Heart left ventricle (tissue), 13 donors: ENCODE measurements at regions not wholly inside any gene's neighbourhood (a gene's known extent, or its start where the extent isn't known, plus 50 kb on each side); places are given as distances from the start of the nearest gene placed in this dataset.

Experiments
- CTCF ChIP-seq, 12 donors: fragments of 200-600 bp; sonication (generic) in 4 of 12; IDR thresholded peaks; one replicate each; pipeline versions ENCODE4 v1.5.0 to v1.8.0; 2018 to 2022; ENCODE audit warnings: antibody characterized with exemption in 12 of 12, mild to moderate bottlenecking in 5 of 12
- POLR2A ChIP-seq, 2 donors: fragments of 450-650 bp; IDR thresholded peaks; one replicate each; pipeline ENCODE4 v1.6.1; 2017; ENCODE audit warnings: antibody characterized with exemption in 2 of 2, mild to moderate bottlenecking in 2 of 2, moderate library complexity in 2 of 2
- donor health status: ischemic (EF 13 %, LVEDD 7.1; RV severe dilation, severe dysfunction).
- donor health status: DM: no; HTN: yes; CAD: no.
- donor health status: DM: no; HTN: no; CAD: no.
- donor health status: ischemic (EF 25% LVEDD 6.9; RV normal size, moderate dysfunction).
- donor health status: ischemic (EF 25% LVEDD 5.7; RV mildly dilated, moderate dysfunction).
- donor health status: ischemic (EF 35%, LVEDD 5.7; RV mildly dilated, moderate dysfunction).
- donor health status: nonischemic (EF 11% LVEDD 7.7; RV severe dilation, severe dysfunction).
- donor health status: DM: yes; HTN: yes; CAD: no.
- donor health status: PGD.
- donor health status: ischemic (EF 29% LVEDD 5.4; RV normal size, mild dysfunction).
- donor health status: nonischemic (EF 23%, LVEDD 6.1; RV moderate dilation, normal function).

- TF ChIP-seq CTCF (IDR thresholded peaks at IDR 0.05) (no peak), POLR2A (IDR thresholded peaks at IDR 0.05) (no peak)
These were observed 386.2 kb downstream of the SOX11 start for GRCh38 chr2:6078414-6078813.
